ENCODE measurements at regions not wholly inside any gene's neighbourhood (a gene's known extent, or its start where the extent isn't known, plus 50 kb on each side); places are given as distances from the start of the nearest gene placed in this dataset.

GRCh38 chr2:30030361-30030760 lies 109.0 kb upstream of the ALK start:
- no peak for ATAC-seq (replicated peaks in 1 of 2)
- H3K36me3 Mint-ChIP-seq (ENCODE audit: insufficient read depth in 2 of 2), result no peaks in the 10 kb centered on the region
- H3K9me3 Mint-ChIP-seq, result no peaks in the 10 kb centered on the region

GRCh38 chr2:30031184-30031583 lies 109.8 kb upstream of the ALK start:
- Mint-ChIP-seq H3K9me3 (no peaks in the 10 kb centered on the region), H3K36me3 (ENCODE audit: insufficient read depth in 2 of 2) (no peaks in the 10 kb centered on the region), H3K27me3 (ENCODE audit: low read depth) (peaks cover 14% of the 10 kb centered on the region), H3K4me1 (ENCODE audit: low read depth) (no peaks in the 10 kb centered on the region), H3K27ac (no peak overlapping the region), H3K4me3 (no peak overlapping the region)
- no peak for ATAC-seq (replicated peaks in 1 of 2)
- DNase-seq, result no peak

More at GRCh38 chr2:30030361-30030760, 109.0 kb upstream of the ALK start:
- peaks cover 14% of the 10 kb centered on the region for H3K27me3 Mint-ChIP-seq (ENCODE audit: low read depth)
- DNase-seq, result no peak
- no peaks in the 10 kb centered on the region for H3K4me1 Mint-ChIP-seq (ENCODE audit: low read depth)
- H3K4me3 Mint-ChIP-seq, result no peak overlapping the region
- H3K27ac Mint-ChIP-seq, result no peak overlapping the region

DNA sequence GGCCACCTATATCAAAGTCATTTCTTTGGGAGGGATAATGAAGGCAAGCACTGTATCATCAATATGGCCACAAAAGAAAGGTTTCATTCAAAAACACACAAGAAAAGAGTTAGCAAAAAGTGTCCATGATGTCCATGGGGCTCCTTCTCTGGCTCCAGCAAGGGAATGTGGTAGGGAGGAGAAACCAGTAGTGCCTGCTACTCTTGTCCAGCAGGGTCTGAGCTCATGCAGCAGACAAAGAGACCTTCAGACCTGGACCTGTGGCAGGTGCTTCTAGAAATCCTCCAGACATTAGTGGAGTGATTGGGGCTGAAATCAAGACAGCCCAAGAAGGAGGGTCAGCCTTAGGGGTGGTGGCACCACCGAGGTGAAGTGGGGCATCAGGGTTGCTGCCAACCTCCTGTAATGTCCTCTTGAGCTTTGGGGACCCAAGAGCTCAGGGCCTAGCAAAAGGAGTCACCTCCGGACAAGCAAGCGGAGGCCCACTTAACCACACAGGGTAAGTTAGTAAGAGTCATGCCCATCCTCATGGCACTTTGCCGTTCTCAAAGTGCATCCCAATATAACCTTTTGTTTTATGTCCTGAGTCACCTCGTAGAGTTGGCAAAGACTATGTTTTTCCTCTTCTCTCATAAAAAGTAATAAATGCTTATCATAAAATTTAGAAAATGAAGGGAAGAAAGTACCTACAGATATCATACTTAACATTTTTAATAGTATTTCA lies 112.6 kb upstream of the YPEL5 start:
- no peak overlapping the region for H3K4me3 Mint-ChIP-seq
- H3K27ac Mint-ChIP-seq, result no peak overlapping the region
- DNase-seq (no peak), ATAC-seq (replicated peaks in 1 of 2) (no peak)
- no peaks in the 10 kb centered on the region for H3K36me3 Mint-ChIP-seq (ENCODE audit: insufficient read depth in 2 of 2)
- H3K4me1 Mint-ChIP-seq (ENCODE audit: low read depth), result no peaks in the 10 kb centered on the region
- H3K9me3 Mint-ChIP-seq, result no peaks in the 10 kb centered on the region
- peaks cover 21% of the 10 kb centered on the region for H3K27me3 Mint-ChIP-seq (ENCODE audit: low read depth)

DNA sequence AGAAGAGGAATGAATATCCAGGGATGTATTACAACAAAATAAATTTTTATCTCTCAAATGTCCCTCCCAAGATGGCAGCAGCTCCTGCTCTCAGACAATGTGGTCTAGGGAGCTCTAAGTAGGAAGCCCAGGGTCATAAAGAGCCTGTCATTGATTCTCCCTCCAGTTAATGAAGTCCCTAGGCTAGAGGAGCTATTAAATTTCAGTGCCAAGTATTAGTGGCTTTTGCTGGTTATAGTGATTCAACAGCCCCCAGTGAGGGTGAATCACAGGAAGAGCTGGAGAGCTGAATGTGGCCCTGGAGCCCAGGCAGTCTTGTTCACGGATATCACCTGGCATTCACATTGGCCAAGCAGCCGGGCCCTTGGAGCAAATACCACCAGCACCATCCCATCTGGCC lies 109.8 kb upstream of the YPEL5 start:
- no peak overlapping the region for H3K4me3 Mint-ChIP-seq
- H3K27me3 Mint-ChIP-seq (ENCODE audit: low read depth), result peaks cover 39% of the 10 kb centered on the region
- H3K4me1 Mint-ChIP-seq (ENCODE audit: low read depth), result peaks cover 13% of the 10 kb centered on the region
- no peaks in the 10 kb centered on the region for H3K36me3 Mint-ChIP-seq (ENCODE audit: insufficient read depth in 2 of 2)
- DNase-seq (no peak), ATAC-seq (replicated peaks in 1 of 2) (no peak)
- no peaks in the 10 kb centered on the region for H3K9me3 Mint-ChIP-seq
- H3K27ac Mint-ChIP-seq, result no peak overlapping the region

DNA sequence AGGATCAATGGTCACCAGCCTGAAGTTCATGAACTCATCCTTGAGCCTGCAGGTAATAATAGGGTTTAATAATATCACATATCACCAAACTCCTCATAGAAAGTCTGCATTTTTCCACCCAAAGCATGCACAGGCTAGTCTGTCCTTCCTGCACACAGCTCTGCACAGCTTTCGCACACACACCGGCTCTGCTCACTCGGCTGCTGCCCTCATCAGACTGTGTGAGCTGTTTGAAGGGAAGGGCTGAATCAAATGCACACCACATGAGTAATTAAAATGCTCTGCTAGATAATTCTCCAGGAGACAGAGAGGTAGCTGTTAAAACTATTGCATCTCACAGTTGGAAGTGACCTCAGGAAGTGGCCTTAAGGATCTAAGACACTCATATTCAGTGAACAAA lies 108.4 kb upstream of the YPEL5 start:
- peaks cover 46% of the 10 kb centered on the region for H3K27me3 Mint-ChIP-seq (ENCODE audit: low read depth)
- H3K27ac Mint-ChIP-seq, result no peak overlapping the region
- no peak overlapping the region for H3K4me3 Mint-ChIP-seq
- no peaks in the 10 kb centered on the region for H3K9me3 Mint-ChIP-seq
- ATAC-seq (replicated peaks in 1 of 2) (no peak), DNase-seq (no peak)
- peaks cover 13% of the 10 kb centered on the region for H3K4me1 Mint-ChIP-seq (ENCODE audit: low read depth)
- no peaks in the 10 kb centered on the region for H3K36me3 Mint-ChIP-seq (ENCODE audit: insufficient read depth in 2 of 2)

GRCh38 chr2:30039101-30039500 lies 107.7 kb upstream of the YPEL5 start:
- Mint-ChIP-seq H3K9me3 (no peaks in the 10 kb centered on the region), H3K36me3 (ENCODE audit: insufficient read depth in 2 of 2) (no peaks in the 10 kb centered on the region), H3K4me1 (ENCODE audit: low read depth) (peaks cover 13% of the 10 kb centered on the region), H3K27ac (no peak overlapping the region), H3K4me3 (no peak overlapping the region), H3K27me3 (ENCODE audit: low read depth) (peaks cover 53% of the 10 kb centered on the region)
- no peak for ATAC-seq (replicated peaks in 1 of 2)
- DNase-seq, result no peak

GRCh38 chr2:30040147-30040546 lies 106.7 kb upstream of the YPEL5 start:
- DNase-seq (peak; percentile 10 to 39), ATAC-seq (replicated peaks in 1 of 2) (peak; percentile 96 to 98)
- peaks cover 60% of the 10 kb centered on the region for H3K27me3 Mint-ChIP-seq (ENCODE audit: low read depth)
- H3K4me1 Mint-ChIP-seq (ENCODE audit: low read depth), result peaks cover 13% of the 10 kb centered on the region
- no peak overlapping the region for H3K27ac Mint-ChIP-seq
- no peaks in the 10 kb centered on the region for H3K9me3 Mint-ChIP-seq
- no peak overlapping the region for H3K4me3 Mint-ChIP-seq
- H3K36me3 Mint-ChIP-seq (ENCODE audit: insufficient read depth in 2 of 2), result no peaks in the 10 kb centered on the region

DNA sequence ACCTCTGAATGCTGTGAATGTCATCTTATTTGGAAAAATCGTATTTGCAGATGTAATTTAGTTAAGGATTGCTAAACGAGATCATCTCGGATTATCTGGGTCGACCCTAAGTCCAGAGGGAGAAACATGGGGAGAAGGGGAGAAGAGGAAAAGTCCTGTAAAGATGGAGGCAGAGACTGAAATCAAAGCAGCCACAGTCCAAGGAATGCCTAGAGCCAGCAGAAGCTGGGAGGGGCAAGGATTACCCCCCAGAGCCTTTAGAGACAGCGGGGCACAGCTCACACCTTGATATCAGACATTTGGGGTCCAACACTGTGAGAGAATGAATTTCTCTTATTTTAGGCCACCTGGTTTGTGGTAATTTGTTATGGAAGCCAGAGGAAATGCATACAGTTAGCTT lies 104.9 kb upstream of the YPEL5 start:
- no peaks in the 10 kb centered on the region for H3K36me3 Mint-ChIP-seq (ENCODE audit: insufficient read depth in 2 of 2)
- ATAC-seq (replicated peaks in 1 of 2) (no peak), DNase-seq (no peak)
- H3K4me3 Mint-ChIP-seq, result no peak overlapping the region
- H3K27me3 Mint-ChIP-seq (ENCODE audit: low read depth), result peaks cover 60% of the 10 kb centered on the region
- no peak overlapping the region for H3K27ac Mint-ChIP-seq
- no peaks in the 10 kb centered on the region for H3K9me3 Mint-ChIP-seq
- H3K4me1 Mint-ChIP-seq (ENCODE audit: low read depth), result peaks cover 13% of the 10 kb centered on the region

GRCh38 chr2:30046396-30046795 lies 100.4 kb upstream of the YPEL5 start:
- DNase-seq (no peak), ATAC-seq (replicated peaks in 1 of 2) (no peak)
- Mint-ChIP-seq H3K27ac (no peak overlapping the region), H3K4me1 (ENCODE audit: low read depth) (no peaks in the 10 kb centered on the region), H3K36me3 (ENCODE audit: insufficient read depth in 2 of 2) (no peaks in the 10 kb centered on the region), H3K4me3 (no peak overlapping the region), H3K27me3 (ENCODE audit: low read depth) (peaks cover 56% of the 10 kb centered on the region), H3K9me3 (no peaks in the 10 kb centered on the region)

DNA sequence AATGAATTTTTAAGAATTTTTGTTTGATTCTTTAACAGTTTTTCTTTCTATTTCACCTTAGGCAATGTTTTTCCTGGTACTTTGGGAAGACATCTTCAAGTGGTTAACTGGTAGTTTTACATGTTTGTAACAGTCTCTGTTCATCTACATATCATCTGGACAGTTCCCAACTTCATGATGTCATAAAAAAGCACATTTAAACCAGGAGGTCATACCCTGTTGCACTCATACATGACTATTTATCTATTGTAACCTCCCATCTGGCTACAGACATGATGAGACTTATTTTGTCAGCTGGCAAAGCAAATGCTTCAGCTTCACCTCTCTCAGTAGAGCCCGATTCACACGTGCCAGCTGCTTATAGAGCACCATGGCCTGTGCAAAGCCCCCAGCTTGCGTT lies 99.8 kb upstream of the YPEL5 start:
- no peak overlapping the region for H3K4me3 Mint-ChIP-seq
- ATAC-seq (replicated peaks in 1 of 2), result no peak

DNA sequence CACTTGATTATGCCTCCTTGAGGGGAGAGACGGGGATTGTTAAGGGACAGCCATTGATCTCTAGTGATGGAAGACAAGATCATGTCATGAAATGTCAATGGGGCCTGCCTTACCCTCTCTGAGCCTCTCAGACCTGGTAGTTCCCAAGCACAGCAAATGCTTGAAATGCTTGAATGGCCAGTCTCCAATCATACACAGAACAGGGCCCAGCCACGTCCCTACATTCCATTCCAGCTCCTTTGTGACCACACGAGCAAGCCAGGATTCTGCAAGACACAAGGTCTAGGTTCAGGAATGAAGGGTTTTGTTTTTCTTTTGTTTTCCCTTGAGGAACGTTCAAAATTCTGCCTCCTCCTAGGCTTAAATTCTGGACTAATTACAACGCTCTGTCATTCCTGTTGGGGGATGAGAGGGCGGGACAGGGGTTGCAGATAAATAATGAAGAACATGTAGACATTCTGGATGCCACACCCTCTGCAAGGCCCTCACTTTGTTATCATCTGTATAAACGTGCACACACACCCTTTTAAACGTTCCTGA lies 98.1 kb upstream of the YPEL5 start:
- no peak overlapping the region for H3K27ac Mint-ChIP-seq
- H3K4me1 Mint-ChIP-seq (ENCODE audit: low read depth), result no peaks in the 10 kb centered on the region
- no peak for ATAC-seq (replicated peaks in 1 of 2)
- H3K9me3 Mint-ChIP-seq, result no peaks in the 10 kb centered on the region
- no peak for DNase-seq
- H3K36me3 Mint-ChIP-seq (ENCODE audit: insufficient read depth in 2 of 2), result no peaks in the 10 kb centered on the region
- no peak overlapping the region for H3K4me3 Mint-ChIP-seq
- H3K27me3 Mint-ChIP-seq (ENCODE audit: low read depth), result peaks cover 47% of the 10 kb centered on the region

More for the DNA sequence above, 99.8 kb upstream of the YPEL5 start:
- H3K36me3 Mint-ChIP-seq (ENCODE audit: insufficient read depth in 2 of 2), result no peaks in the 10 kb centered on the region
- no peak for DNase-seq
- H3K9me3 Mint-ChIP-seq, result no peaks in the 10 kb centered on the region
- H3K27me3 Mint-ChIP-seq (ENCODE audit: low read depth), result peaks cover 56% of the 10 kb centered on the region
- no peak overlapping the region for H3K27ac Mint-ChIP-seq
- no peaks in the 10 kb centered on the region for H3K4me1 Mint-ChIP-seq (ENCODE audit: low read depth)

GRCh38 chr2:30055548-30055947 lies 91.3 kb upstream of the YPEL5 start:
- DNase-seq (no peak), ATAC-seq (replicated peaks in 1 of 2) (no peak)
- Mint-ChIP-seq H3K36me3 (ENCODE audit: insufficient read depth in 2 of 2) (no peaks in the 10 kb centered on the region), H3K9me3 (no peaks in the 10 kb centered on the region), H3K27me3 (ENCODE audit: low read depth) (peaks cover 23% of the 10 kb centered on the region), H3K4me1 (ENCODE audit: low read depth) (no peaks in the 10 kb centered on the region), H3K4me3 (no peak overlapping the region), H3K27ac (no peak overlapping the region)

DNA sequence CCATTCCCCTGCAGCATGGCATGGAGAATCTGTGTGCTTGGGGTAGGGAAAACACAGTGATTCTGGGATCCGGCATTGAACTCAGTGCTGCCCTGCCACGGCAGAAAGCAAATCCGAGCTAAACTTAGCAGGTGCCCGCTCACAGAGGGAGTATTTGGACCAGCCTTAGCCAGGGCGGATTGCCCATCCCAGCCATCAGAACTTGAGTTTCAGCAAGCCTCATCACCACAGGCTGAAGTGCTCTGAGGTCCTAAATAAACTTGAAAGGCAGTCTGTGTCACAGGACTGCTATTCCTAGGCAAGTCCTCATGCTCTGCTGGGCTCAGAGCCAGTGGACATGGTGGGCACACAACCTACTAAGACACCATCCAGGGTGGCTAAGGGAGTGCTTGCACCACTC lies 86.2 kb upstream of the YPEL5 start:
- DNase-seq (no peak), ATAC-seq (replicated peaks in 1 of 2) (no peak)
- H3K9me3 Mint-ChIP-seq, result peaks cover 9 to 13% of the 10 kb centered on the region in 2 donors
- peaks cover 30% of the 10 kb centered on the region for H3K27me3 Mint-ChIP-seq (ENCODE audit: low read depth)
- H3K4me1 Mint-ChIP-seq (ENCODE audit: low read depth), result no peaks in the 10 kb centered on the region
- H3K27ac Mint-ChIP-seq, result no peak overlapping the region
- H3K36me3 Mint-ChIP-seq (ENCODE audit: insufficient read depth in 2 of 2), result peaks cover 4 to 6% of the 10 kb centered on the region in 2 donors
- no peak overlapping the region for H3K4me3 Mint-ChIP-seq

- Mint-ChIP-seq H3K27me3 (ENCODE audit: low read depth) (peaks cover 34% of the 10 kb centered on the region), H3K4me3 (no peak overlapping the region), H3K9me3 (peaks cover 4 to 13% of the 10 kb centered on the region in 2 donors), H3K4me1 (ENCODE audit: low read depth) (no peaks in the 10 kb centered on the region), H3K36me3 (ENCODE audit: insufficient read depth in 2 of 2) (peaks cover 2 to 4% of the 10 kb centered on the region in 2 donors), H3K27ac (no peak overlapping the region)
- DNase-seq, result no peak
- ATAC-seq (replicated peaks in 1 of 2), result no peak
Observed at GRCh38 chr2:30068067-30068466, 78.7 kb upstream of the YPEL5 start.
